GM23248 (cell line): ENCODE measurements at regions not wholly inside any gene's neighbourhood (a gene's known extent, or its start where the extent isn't known, plus 50 kb on each side); places are given as distances from the start of the nearest gene placed in this dataset.

ENCODE experiments used
- EZH2 ChIP-seq: fragments of 200-600 bp; sonication (generic); IDR thresholded peaks from 2 replicates; pipeline ENCODE4 v1.6.1; 2018; ENCODE audit warnings: antibody characterized with exemption, mild to moderate bottlenecking; ENCODE audit not compliant: insufficient read depth, poor library complexity, severe bottlenecking
- EZH2phosphoT487 ChIP-seq: fragments of 200-600 bp; sonication (generic); IDR thresholded peaks from 2 replicates; pipeline ENCODE4 v1.6.1; 2018; ENCODE audit warnings: antibody characterized with exemption, moderate library complexity, mild to moderate bottlenecking, low read depth; ENCODE audit not compliant: insufficient read depth

DNA sequence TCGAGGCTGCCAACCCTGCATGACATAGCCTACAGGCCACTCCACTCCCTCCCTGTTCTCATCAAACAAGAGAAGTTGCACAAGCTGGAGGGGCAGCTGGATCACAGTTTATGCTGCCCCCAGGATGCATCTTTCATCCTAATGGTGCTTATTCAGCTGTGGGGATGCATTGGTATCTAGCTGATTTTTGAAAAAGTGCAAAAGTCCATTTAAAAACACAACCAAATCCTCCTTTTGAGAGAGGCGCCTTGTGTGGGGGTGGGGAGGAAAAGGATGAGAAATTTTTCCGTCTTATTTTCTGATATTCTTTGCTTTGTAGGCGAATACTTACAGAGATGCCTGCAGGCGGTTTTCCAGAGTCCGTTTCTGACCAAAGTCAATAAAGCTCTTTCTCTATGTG is 276.4 kb upstream of the BOD1L1 start:
- TF ChIP-seq EZH2phosphoT487 (no peak), EZH2 (no peak)
